ENCODE measurements at regions not wholly inside any gene's neighbourhood (a gene's known extent, or its start where the extent isn't known, plus 50 kb on each side); places are given as distances from the start of the nearest gene placed in this dataset.

DNA sequence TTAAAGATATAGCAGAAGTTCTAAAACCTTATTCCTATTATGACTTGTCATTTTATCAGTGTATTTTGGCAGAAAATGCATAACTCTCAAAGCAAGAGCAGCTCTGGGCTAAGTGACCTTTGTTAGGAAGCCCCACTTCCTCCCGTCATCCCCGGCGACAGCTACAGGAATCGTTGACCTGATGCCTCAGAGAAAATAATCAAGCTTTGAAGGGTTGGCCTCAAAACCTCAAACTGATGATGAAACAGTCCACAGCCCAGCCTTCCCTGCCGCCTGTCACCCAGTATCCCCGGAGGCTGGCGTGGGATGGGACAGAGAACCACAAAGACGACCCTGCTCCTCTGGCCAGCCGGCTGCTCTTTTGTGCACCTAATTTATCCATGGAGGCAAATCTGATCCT is 65.3 kb downstream of the KCNF1 start:
- no peak for TF ChIP-seq POLR2A (IDR thresholded peaks at IDR 0.05)
- TF ChIP-seq, protein P1, sequence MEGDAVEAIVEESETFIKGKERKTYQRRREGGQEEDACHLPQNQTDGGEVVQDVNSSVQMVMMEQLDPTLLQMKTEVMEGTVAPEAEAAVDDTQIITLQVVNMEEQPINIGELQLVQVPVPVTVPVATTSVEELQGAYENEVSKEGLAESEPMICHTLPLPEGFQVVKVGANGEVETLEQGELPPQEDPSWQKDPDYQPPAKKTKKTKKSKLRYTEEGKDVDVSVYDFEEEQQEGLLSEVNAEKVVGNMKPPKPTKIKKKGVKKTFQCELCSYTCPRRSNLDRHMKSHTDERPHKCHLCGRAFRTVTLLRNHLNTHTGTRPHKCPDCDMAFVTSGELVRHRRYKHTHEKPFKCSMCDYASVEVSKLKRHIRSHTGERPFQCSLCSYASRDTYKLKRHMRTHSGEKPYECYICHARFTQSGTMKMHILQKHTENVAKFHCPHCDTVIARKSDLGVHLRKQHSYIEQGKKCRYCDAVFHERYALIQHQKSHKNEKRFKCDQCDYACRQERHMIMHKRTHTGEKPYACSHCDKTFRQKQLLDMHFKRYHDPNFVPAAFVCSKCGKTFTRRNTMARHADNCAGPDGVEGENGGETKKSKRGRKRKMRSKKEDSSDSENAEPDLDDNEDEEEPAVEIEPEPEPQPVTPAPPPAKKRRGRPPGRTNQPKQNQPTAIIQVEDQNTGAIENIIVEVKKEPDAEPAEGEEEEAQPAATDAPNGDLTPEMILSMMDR (IDR thresholded peaks at IDR 0.05 in 4 of 5, conservative IDR thresholded peaks at IDR 0.05 in 1 of 5): no peak
